Astrocyte (in vitro differentiated cells and primary cell): ENCODE measurements at regions not wholly inside any gene's neighbourhood (a gene's known extent, or its start where the extent isn't known, plus 50 kb on each side); places are given as distances from the start of the nearest gene placed in this dataset.

ENCODE experiments used
- CTCF ChIP-seq: IDR thresholded peaks from 2 replicates; pipeline ENCODE4 v1.5.1; 2011; ENCODE audit warnings: low read depth, mild to moderate bottlenecking, inconsistent platforms, low read length, moderate library complexity; ENCODE audit not compliant: insufficient read depth
- EZH2 ChIP-seq: IDR thresholded peaks from 2 replicates; pipeline ENCODE4 v1.6.1; 2012; ENCODE audit warnings: mild to moderate bottlenecking, low read length, inconsistent platforms; ENCODE audit not compliant: insufficient read depth

- TF ChIP-seq CTCF (no peak), EZH2 (no peak)
Measured at GRCh38 chr13:36553491-36553890, 120.3 kb upstream of the SERTM1 start.
